Kidney (tissue), 13 donors: ENCODE measurements at regions not wholly inside any gene's neighbourhood (a gene's known extent, or its start where the extent isn't known, plus 50 kb on each side); places are given as distances from the start of the nearest gene placed in this dataset.

ENCODE experiments used
- DNase-seq, 5 donors: peaks; one replicate each; pipeline ENCODE4 v3.0.0-alpha.2; 2013 to 2020
- FAIRE-seq: peaks from 2 replicates; lab custom pipeline; 2012; peaks lifted over from hg19 to GRCh38; lab: Jason Lieb, UNC
- H3K27ac ChIP-seq, 2 donors: one replicate each; pipeline ENCODE4 v1.7.0; 2013; ENCODE audit warnings: low read depth in 2 of 2, low read length in 2 of 2, inconsistent platforms in 1 of 2
- H3K27me3 ChIP-seq: one replicate; pipeline ENCODE4 v1.7.1; 2013; ENCODE audit warnings: low read length, inconsistent platforms; ENCODE audit not compliant: control insufficient read depth, insufficient read depth
- H3K36me3 ChIP-seq, 3 donors: one replicate each; pipeline versions ENCODE4 v1.7.0 to v1.7.1; 2013; ENCODE audit warnings: low read length in 3 of 3, control low read depth in 1 of 3, inconsistent platforms in 1 of 3; ENCODE audit not compliant: insufficient read depth in 3 of 3, control insufficient read depth in 2 of 3
- H3K4me1 ChIP-seq, 3 donors: one replicate each; pipeline versions ENCODE4 v1.7.0 to v1.7.1; 2013; ENCODE audit warnings: low read length in 3 of 3, inconsistent platforms in 1 of 3, low read depth in 1 of 3; ENCODE audit not compliant: control insufficient read depth in 2 of 3, insufficient read depth in 2 of 3
- H3K4me3 ChIP-seq, 3 donors: one replicate each; pipeline versions ENCODE4 v1.7.0 to v1.8.1; 2013; ENCODE audit warnings: low read length in 3 of 3, control low read depth in 1 of 3, inconsistent platforms in 1 of 3
- H3K9ac ChIP-seq, 3 donors: one replicate each; pipeline versions ENCODE4 v1.7.0 to v1.7.1; 2013; ENCODE audit warnings: low read length in 3 of 3, control low read depth in 1 of 3, inconsistent platforms in 1 of 3
- H3K9me3 ChIP-seq, 3 donors: one replicate each; pipeline versions ENCODE4 v1.7.0 to v1.7.1; 2013; ENCODE audit warnings: low read length in 3 of 3, control low read depth in 1 of 3, inconsistent platforms in 1 of 3; ENCODE audit not compliant: control insufficient read depth in 2 of 3, insufficient read depth in 1 of 3
- CTCF ChIP-seq: IDR thresholded peaks from 3 replicates; pipeline ENCODE4 v1.5.1; 2012; ENCODE audit warnings: mild to moderate bottlenecking, moderate library complexity, borderline replicate concordance; ENCODE audit not compliant: insufficient read depth; ENCODE audit errors: extremely low read depth
- intact Hi-C: fragments of 100-400 bp; cut with DNase I; formaldehyde crosslinking; loops from one replicate; pipeline ENCODE4 v1.11.1; 2022
- donor health status: control.
- donor health status: control.
- donor health status: control.
- donor health status: control.
- donor health status: control.
- donor health status: DM: yes; HTN: yes; CAD: no.
- donor health status: Normal renal cell carcinoma (clear cell type).

- Histone ChIP-seq H3K4me3 (no peak overlapping the region), H3K4me1 (no peaks in the 10 kb centered on the region), H3K27ac (no peak overlapping the region), H3K36me3 (no peaks in the 10 kb centered on the region), H3K27me3 (peaks cover 2% of the 10 kb centered on the region), H3K9me3 (no peaks in the 10 kb centered on the region), H3K9ac (no peak overlapping the region)
- DNase-seq, result peak in 2 of 5 donors; percentile 46 to 79
- TF ChIP-seq CTCF, result no peak
- intact Hi-C loops, result no loop called here
- no peak for FAIRE-seq
Measured at GRCh38 chrX:14476205-14476604, 53.1 kb upstream of the GLRA2 start.

- Histone ChIP-seq H3K36me3 (no peaks in the 10 kb centered on the region), H3K4me1 (no peaks in the 10 kb centered on the region), H3K27me3 (no peaks in the 10 kb centered on the region), H3K27ac (no peak overlapping the region), H3K9ac (no peak overlapping the region), H3K9me3 (no peaks in the 10 kb centered on the region), H3K4me3 (no peak overlapping the region)
- no peak for TF ChIP-seq CTCF
- FAIRE-seq (no peak), DNase-seq (no peak)
- intact Hi-C loops, result no loop called here
Measured at GRCh38 chrX:14449773-14450172, 79.6 kb upstream of the GLRA2 start.

- Histone ChIP-seq H3K27ac (no peak overlapping the region), H3K27me3 (no peaks in the 10 kb centered on the region), H3K9me3 (no peaks in the 10 kb centered on the region), H3K36me3 (no peaks in the 10 kb centered on the region), H3K9ac (no peak overlapping the region), H3K4me1 (no peaks in the 10 kb centered on the region), H3K4me3 (no peak overlapping the region)
- no peak for FAIRE-seq
- intact Hi-C loops, result no loop called here
- TF ChIP-seq CTCF, result no peak
- no peak for DNase-seq
Measured at GRCh38 chrX:14448406-14448805, 80.9 kb upstream of the GLRA2 start.

GRCh38 chrX:14440106-14440505 is 89.2 kb upstream of the GLRA2 start:
- Histone ChIP-seq H3K9me3 (no peaks in the 10 kb centered on the region), H3K4me1 (no peaks in the 10 kb centered on the region), H3K36me3 (no peaks in the 10 kb centered on the region), H3K9ac (no peak overlapping the region), H3K27me3 (no peaks in the 10 kb centered on the region), H3K27ac (no peak overlapping the region), H3K4me3 (no peak overlapping the region)
- DNase-seq, result no peak
- intact Hi-C loops, result no loop called here
- FAIRE-seq, result no peak
- no peak for TF ChIP-seq CTCF
